ENCODE measurements at regions not wholly inside any gene's neighbourhood (a gene's known extent, or its start where the extent isn't known, plus 50 kb on each side); places are given as distances from the start of the nearest gene placed in this dataset.

GRCh38 chr3:41041462-41041861 lies 157.8 kb upstream of the CTNNB1 start:
- H3K4me3 Mint-ChIP-seq: no peak overlapping the region
- peaks cover 0 to 6% (median 0%) of the 10 kb centered on the region in 7 donors for H3K9me3 Mint-ChIP-seq
- 40% methylated on average over 2 of the region's 4 CpGs for WGBS (ENCODE audit: insufficient coverage)
- H3K4me1 Mint-ChIP-seq: no peaks in the 10 kb centered on the region
- peaks cover 0 to 8% (median 2%) of the 10 kb centered on the region in 3 donors for H3K27me3 Mint-ChIP-seq (ENCODE audit: low read depth in 3 of 3)
- no peak overlapping the region for H3K9ac ChIP-seq (ENCODE audit: insufficient read depth, low read length, poor library complexity, severe bottlenecking)
- no peaks in the 10 kb centered on the region for H3K27me3 ChIP-seq (ENCODE audit: control insufficient read depth in 2 of 2, insufficient read depth in 2 of 2, low read length in 2 of 2)
- H4K20me1 ChIP-seq (ENCODE audit: insufficient read depth, low read length): no peaks in the 10 kb centered on the region
- no peaks in the 10 kb centered on the region for H3K79me2 ChIP-seq (ENCODE audit: insufficient read depth, low read length)
- TF ChIP-seq, protein P1, sequence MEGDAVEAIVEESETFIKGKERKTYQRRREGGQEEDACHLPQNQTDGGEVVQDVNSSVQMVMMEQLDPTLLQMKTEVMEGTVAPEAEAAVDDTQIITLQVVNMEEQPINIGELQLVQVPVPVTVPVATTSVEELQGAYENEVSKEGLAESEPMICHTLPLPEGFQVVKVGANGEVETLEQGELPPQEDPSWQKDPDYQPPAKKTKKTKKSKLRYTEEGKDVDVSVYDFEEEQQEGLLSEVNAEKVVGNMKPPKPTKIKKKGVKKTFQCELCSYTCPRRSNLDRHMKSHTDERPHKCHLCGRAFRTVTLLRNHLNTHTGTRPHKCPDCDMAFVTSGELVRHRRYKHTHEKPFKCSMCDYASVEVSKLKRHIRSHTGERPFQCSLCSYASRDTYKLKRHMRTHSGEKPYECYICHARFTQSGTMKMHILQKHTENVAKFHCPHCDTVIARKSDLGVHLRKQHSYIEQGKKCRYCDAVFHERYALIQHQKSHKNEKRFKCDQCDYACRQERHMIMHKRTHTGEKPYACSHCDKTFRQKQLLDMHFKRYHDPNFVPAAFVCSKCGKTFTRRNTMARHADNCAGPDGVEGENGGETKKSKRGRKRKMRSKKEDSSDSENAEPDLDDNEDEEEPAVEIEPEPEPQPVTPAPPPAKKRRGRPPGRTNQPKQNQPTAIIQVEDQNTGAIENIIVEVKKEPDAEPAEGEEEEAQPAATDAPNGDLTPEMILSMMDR (IDR thresholded peaks at IDR 0.05): no peak
- H3K9me3 ChIP-seq (replicated peaks in 1 of 2; ENCODE audit: control insufficient read depth in 1 of 2, insufficient read depth in 1 of 2, low read length in 2 of 2): no peaks in the 10 kb centered on the region
- H3K36me3 ChIP-seq (replicated peaks in 1 of 2; ENCODE audit: control insufficient read depth in 1 of 2, insufficient read depth in 2 of 2, low read length in 2 of 2): no peaks in the 10 kb centered on the region
- DNase-seq: peak in 1 of 3 donors; percentile 34
- no peaks in the 10 kb centered on the region for H3K4me1 ChIP-seq (ENCODE audit: control insufficient read depth in 1 of 2, insufficient read depth in 2 of 2, low read length in 2 of 2)
- no peak overlapping the region for H2AFZ ChIP-seq (ENCODE audit: insufficient read depth, low read depth, low read length, poor library complexity, severe bottlenecking)
- no peak overlapping the region for H3K27ac ChIP-seq (ENCODE audit: low read depth in 1 of 2, low read length in 2 of 2)
- H3K4me3 ChIP-seq (replicated peaks in 1 of 3; ENCODE audit: low read depth in 2 of 3, low read length in 3 of 3): no peak overlapping the region
- H3K4me2 ChIP-seq (replicated peaks; ENCODE audit: extremely low read depth, low read length, poor library complexity, severe bottlenecking): no peak overlapping the region
- intact Hi-C loops (cut with micrococcal nuclease): no loop called here
- H3K36me3 Mint-ChIP-seq: no peaks in the 10 kb centered on the region
- no peak overlapping the region for H3K27ac Mint-ChIP-seq

GRCh38 chr3:41041899-41042298 lies 157.4 kb upstream of the CTNNB1 start:
- H3K4me2 ChIP-seq (replicated peaks; ENCODE audit: extremely low read depth, low read length, poor library complexity, severe bottlenecking): no peak overlapping the region
- H3K9ac ChIP-seq (ENCODE audit: insufficient read depth, low read length, poor library complexity, severe bottlenecking): no peak overlapping the region
- H3K36me3 ChIP-seq (replicated peaks in 1 of 2; ENCODE audit: control insufficient read depth in 1 of 2, insufficient read depth in 2 of 2, low read length in 2 of 2): no peaks in the 10 kb centered on the region

More at GRCh38 chr3:41041899-41042298, 157.4 kb upstream of the CTNNB1 start:
- no peak overlapping the region for H3K27ac ChIP-seq (ENCODE audit: low read depth in 1 of 2, low read length in 2 of 2)
- H3K27me3 Mint-ChIP-seq (ENCODE audit: low read depth in 3 of 3): peaks cover 0 to 8% (median 2%) of the 10 kb centered on the region in 3 donors
- no peaks in the 10 kb centered on the region for H3K4me1 ChIP-seq (ENCODE audit: control insufficient read depth in 1 of 2, insufficient read depth in 2 of 2, low read length in 2 of 2)
- no peak overlapping the region for H3K4me3 ChIP-seq (replicated peaks in 1 of 3; ENCODE audit: low read depth in 2 of 3, low read length in 3 of 3)
- H3K79me2 ChIP-seq (ENCODE audit: insufficient read depth, low read length): no peaks in the 10 kb centered on the region
- WGBS (ENCODE audit: insufficient coverage): 100% methylated on average over 1 of the region's 1 CpG
- H3K27ac Mint-ChIP-seq: no peak overlapping the region
- intact Hi-C loops (cut with micrococcal nuclease): no loop called here
- no peak for DNase-seq
- no peak overlapping the region for H2AFZ ChIP-seq (ENCODE audit: insufficient read depth, low read depth, low read length, poor library complexity, severe bottlenecking)
- no peaks in the 10 kb centered on the region for H4K20me1 ChIP-seq (ENCODE audit: insufficient read depth, low read length)
- no peaks in the 10 kb centered on the region for H3K27me3 ChIP-seq (ENCODE audit: control insufficient read depth in 2 of 2, insufficient read depth in 2 of 2, low read length in 2 of 2)
- H3K9me3 ChIP-seq (replicated peaks in 1 of 2; ENCODE audit: control insufficient read depth in 1 of 2, insufficient read depth in 1 of 2, low read length in 2 of 2): no peaks in the 10 kb centered on the region
- H3K36me3 Mint-ChIP-seq: no peaks in the 10 kb centered on the region
- H3K9me3 Mint-ChIP-seq: peaks cover 0 to 6% (median 0%) of the 10 kb centered on the region in 7 donors
- H3K4me3 Mint-ChIP-seq: no peak overlapping the region
- no peaks in the 10 kb centered on the region for H3K4me1 Mint-ChIP-seq
- TF ChIP-seq, protein P1 (IDR thresholded peaks at IDR 0.05): no peak

All from CD14-positive monocyte (primary cell).